GM23338 (cell line): ENCODE measurements at regions not wholly inside any gene's neighbourhood (a gene's known extent, or its start where the extent isn't known, plus 50 kb on each side); places are given as distances from the start of the nearest gene placed in this dataset.

ENCODE experiments used
- ATAC-seq: fragments of 200-7000 bp; cut with Tn5 transposase; 3 replicates; pipeline ENCODE4 v1.9.1; 2020
- DNase-seq: peaks from one replicate; pipeline ENCODE4 v3.0.0-alpha.2; 2015; ENCODE audit warnings: low spot score
- H2AFZ ChIP-seq: fragments of 200-600 bp; sonication (generic); 2 replicates; pipeline ENCODE4 v1.8.0; 2016; ENCODE audit warnings: antibody characterized with exemption, mild to moderate bottlenecking, moderate library complexity
- H3F3A ChIP-seq: fragments of 200-600 bp; sonication (generic); replicated peaks from 2 replicates; pipeline ENCODE4 v1.8.0; 2017; ENCODE audit warnings: antibody characterized with exemption, mixed run types, low read depth
- H3K27ac ChIP-seq: fragments of 200-600 bp; sonication (generic); 2 replicates; pipeline ENCODE4 v1.6.1; 2016; ENCODE audit warnings: low read depth
- H3K27me3 ChIP-seq: fragments of 200-600 bp; sonication (generic); 2 replicates; pipeline ENCODE4 v1.8.0; 2016; ENCODE audit warnings: mild to moderate bottlenecking, mixed run types, moderate library complexity; ENCODE audit not compliant: insufficient read depth
- H3K36me3 ChIP-seq: fragments of 200-600 bp; sonication (generic); 2 replicates; pipeline ENCODE4 v1.8.0; 2016; ENCODE audit warnings: mild to moderate bottlenecking; ENCODE audit not compliant: insufficient read depth
- H3K4me1 ChIP-seq: fragments of 200-600 bp; sonication (generic); 2 replicates; pipeline ENCODE4 v1.8.0; 2016; ENCODE audit warnings: mild to moderate bottlenecking, moderate library complexity; ENCODE audit not compliant: insufficient read depth
- H3K4me2 ChIP-seq: fragments of 200-600 bp; sonication (generic); 2 replicates; pipeline ENCODE4 v1.7.1; 2017; ENCODE audit warnings: mixed run types
- H3K4me3 ChIP-seq: fragments of 200-600 bp; sonication (generic); 2 replicates; pipeline ENCODE4 v1.6.1; 2016; ENCODE audit warnings: mixed run types
- H3K79me2 ChIP-seq: fragments of 200-600 bp; sonication (generic); replicated peaks from 2 replicates; pipeline ENCODE4 v1.8.0; 2017; ENCODE audit warnings: mild to moderate bottlenecking; ENCODE audit not compliant: insufficient read depth
- H3K9me2 ChIP-seq: fragments of 200-600 bp; sonication (generic); 2 replicates; pipeline ENCODE4 v1.8.0; 2017; ENCODE audit not compliant: insufficient read depth
- H4K20me1 ChIP-seq: fragments of 200-600 bp; sonication (generic); replicated peaks from 2 replicates; pipeline ENCODE4 v1.8.0; 2017; ENCODE audit warnings: mild to moderate bottlenecking; ENCODE audit not compliant: insufficient read depth
- H3K27ac Mint-ChIP-seq: 2 replicates; pipeline ENCODE4 v1.8.0; 2020; ENCODE audit warnings: inconsistent platforms, mild to moderate bottlenecking, moderate library complexity, mixed read lengths
- H3K27me3 Mint-ChIP-seq: 3 replicates; pipeline ENCODE4 v1.8.0; 2022; ENCODE audit warnings: low read depth, mild to moderate bottlenecking, moderate library complexity, mixed read lengths, inconsistent platforms; ENCODE audit not compliant: insufficient read depth, poor library complexity
- H3K36me3 Mint-ChIP-seq: 3 replicates; pipeline ENCODE4 v1.8.0; 2021; ENCODE audit warnings: low read depth, mild to moderate bottlenecking, inconsistent platforms, moderate library complexity, mixed read lengths
- H3K4me1 Mint-ChIP-seq: 3 replicates; pipeline ENCODE4 v1.8.0; 2020; ENCODE audit warnings: mild to moderate bottlenecking, inconsistent platforms, mixed read lengths
- H3K4me3 Mint-ChIP-seq: 3 replicates; pipeline ENCODE4 v1.8.0; 2021; ENCODE audit warnings: moderate library complexity, mild to moderate bottlenecking, inconsistent platforms, mixed read lengths
- H3K9me3 Mint-ChIP-seq: 3 replicates; pipeline ENCODE4 v1.8.0; 2020; ENCODE audit warnings: moderate library complexity, mild to moderate bottlenecking, inconsistent platforms, mixed read lengths
- CREB1 ChIP-seq: fragments of 250-450 bp; sonication (Bioruptor Pico); IDR thresholded peaks from 2 replicates; pipeline ENCODE4 v1.5.0; 2020; ENCODE audit warnings: low read depth, mild to moderate bottlenecking, moderate library complexity
- CTCF ChIP-seq, 2 experiments: fragments of 200-600 bp in 1 of 2; sonication (generic) in 1 of 2; conservative IDR thresholded peaks; 2 replicates each; pipeline versions ENCODE4 v1.5.1 to v1.6.1; 2016 to 2017; ENCODE audit warnings: antibody characterized with exemption in 2 of 2, low read depth in 2 of 2, mild to moderate bottlenecking in 2 of 2, moderate library complexity in 1 of 2
- ETS1 ChIP-seq: IDR thresholded peaks from 2 replicates; pipeline ENCODE4 v1.6.1; 2016; ENCODE audit warnings: antibody characterized with exemption
- EZH2 ChIP-seq: fragments of 200-600 bp; sonication (generic); IDR thresholded peaks from one replicate; pipeline ENCODE4 v1.8.0; 2017; ENCODE audit warnings: antibody characterized with exemption, mild to moderate bottlenecking, low read depth; ENCODE audit not compliant: unreplicated experiment
- EZH2phosphoT487 ChIP-seq: fragments of 200-600 bp; sonication (generic); IDR thresholded peaks from one replicate; pipeline ENCODE4 v1.8.1; 2018; ENCODE audit warnings: antibody characterized with exemption; ENCODE audit not compliant: unreplicated experiment
- JUNB ChIP-seq: IDR thresholded peaks from one replicate; pipeline ENCODE4 v1.6.1; 2016; ENCODE audit warnings: antibody characterized with exemption; ENCODE audit not compliant: unreplicated experiment
- NANOG ChIP-seq: IDR thresholded peaks from 2 replicates; pipeline ENCODE4 v1.6.1; 2016; ENCODE audit warnings: antibody characterized with exemption, borderline replicate concordance
- POLR2AphosphoS5 ChIP-seq: IDR thresholded peaks from 2 replicates; pipeline ENCODE4 v1.6.1; 2016; ENCODE audit warnings: antibody characterized with exemption, low read depth
- REST ChIP-seq: IDR thresholded peaks from one replicate; pipeline ENCODE4 v1.6.1; 2018; ENCODE audit warnings: antibody characterized with exemption; ENCODE audit not compliant: unreplicated experiment
- STAT1 ChIP-seq: IDR thresholded peaks from one replicate; pipeline ENCODE4 v1.6.1; 2016; ENCODE audit warnings: antibody characterized with exemption; ENCODE audit not compliant: unreplicated experiment
- ZNF114 ChIP-seq: fragments of 250-450 bp; sonication (Bioruptor Pico); IDR thresholded peaks from 2 replicates; pipeline ENCODE4 v1.5.0; 2020; ENCODE audit warnings: mild to moderate bottlenecking, moderate library complexity
- ZNF331 ChIP-seq: fragments of 250-450 bp; sonication (Bioruptor Pico); IDR thresholded peaks from 2 replicates; pipeline ENCODE4 v1.5.0; 2020; ENCODE audit warnings: low read depth, mild to moderate bottlenecking, moderate library complexity
- ZNF462 ChIP-seq: fragments of 250-450 bp; sonication (Bioruptor Pico); IDR thresholded peaks from 2 replicates; pipeline ENCODE4 v1.5.0; 2020; ENCODE audit warnings: mild to moderate bottlenecking, moderate library complexity

- Histone ChIP-seq H3K4me1 (no peaks in the 10 kb centered on the region), H2AFZ (no peak overlapping the region), H3K27ac (no peak overlapping the region), H3K4me3 (no peak overlapping the region), H3K27me3 (no peaks in the 10 kb centered on the region), H3K79me2 (no peaks in the 10 kb centered on the region), H3K36me3 (no peaks in the 10 kb centered on the region), H4K20me1 (0 out of 2 replicates have a peak, but pooled peaks cover 3% of the 10 kb centered on the region), H3F3A (no peaks in the 10 kb centered on the region), H3K4me2 (no peak overlapping the region), H3K9me2 (no peaks in the 10 kb centered on the region)
- H3K9me3 Mint-ChIP-seq, result no peaks in the 10 kb centered on the region; the same call in 1 of the 3 replicates
- H3K4me3 Mint-ChIP-seq, result no peak overlapping the region
- no peak for DNase-seq
- peaks cover 12% of the 10 kb centered on the region for H3K4me1 Mint-ChIP-seq
- H3K27ac Mint-ChIP-seq, result no peak overlapping the region
- no peak for ATAC-seq
- TF ChIP-seq ZNF331, result no peak
- TF ChIP-seq STAT1, result no peak
- TF ChIP-seq JUNB, result no peak
- no peak for TF ChIP-seq NANOG
- TF ChIP-seq ZNF462 (CRISPR knock-in tag), result no peak
- TF ChIP-seq EZH2phosphoT487, result no peak
- no peak for TF ChIP-seq EZH2
- TF ChIP-seq ETS1, result no peak
- no peak for TF ChIP-seq REST
- no peak for TF ChIP-seq POLR2AphosphoS5
- no peak for TF ChIP-seq CTCF (conservative IDR thresholded peaks at IDR 0.05; ENCODE audit: low read depth in 2 of 2)
- no peak for TF ChIP-seq ZNF114
- no peak for TF ChIP-seq CREB1 (CRISPR knock-in tag)
- H3K27me3 Mint-ChIP-seq, result peaks cover 4% of the 10 kb centered on the region
- no peaks in the 10 kb centered on the region for H3K36me3 Mint-ChIP-seq
Observed at GRCh38 chr6:166716910-166717617, 90.0 kb upstream of the RPS6KA2 start.
